Mononuclear cell (primary cell): ENCODE measurements at regions not wholly inside any gene's neighbourhood (a gene's known extent, or its start where the extent isn't known, plus 50 kb on each side); places are given as distances from the start of the nearest gene placed in this dataset.

Experiments
- H3K27me3 ChIP-seq: 2 replicates; pipeline ENCODE4 v1.6.0; 2011; ENCODE audit warnings: low read length, control low read depth; ENCODE audit not compliant: insufficient read depth
- H3K4me1 ChIP-seq: 2 replicates; pipeline ENCODE4 v1.5.1; 2011; ENCODE audit warnings: mild to moderate bottlenecking, low read length, control low read depth; ENCODE audit not compliant: insufficient read depth
- H3K4me3 ChIP-seq: 2 replicates; pipeline ENCODE4 v1.5.1; 2011; ENCODE audit warnings: mild to moderate bottlenecking, low read length, moderate library complexity
- H3K9me3 ChIP-seq: 2 replicates; pipeline ENCODE4 v1.5.1; 2011; ENCODE audit warnings: low read depth, mild to moderate bottlenecking, control low read depth, low read length

DNA sequence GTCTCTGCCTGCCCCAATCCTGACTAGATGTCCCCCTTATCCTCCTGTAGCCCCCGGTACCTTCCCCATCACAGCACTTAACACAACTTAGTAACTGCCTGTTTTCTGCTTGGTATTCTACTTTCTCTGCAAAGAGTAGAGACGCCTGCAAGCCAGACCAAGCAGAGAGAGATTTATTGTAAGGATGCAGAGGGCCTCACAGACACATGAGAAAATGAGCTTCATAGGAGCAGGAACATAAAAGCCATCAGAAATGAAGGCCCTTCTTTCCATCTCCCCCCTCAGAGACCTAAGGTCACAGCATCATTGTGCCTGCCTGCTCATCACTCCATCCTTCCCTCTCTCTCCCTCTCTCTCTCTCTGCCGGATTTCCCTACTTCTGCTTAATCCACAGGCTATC lies 305.7 kb upstream of the NOCT start:
- no peak overlapping the region for H3K4me3 ChIP-seq
- H3K9me3 ChIP-seq = no peaks in the 10 kb centered on the region
- no peaks in the 10 kb centered on the region for H3K27me3 ChIP-seq
- H3K4me1 ChIP-seq = no peaks in the 10 kb centered on the region

DNA sequence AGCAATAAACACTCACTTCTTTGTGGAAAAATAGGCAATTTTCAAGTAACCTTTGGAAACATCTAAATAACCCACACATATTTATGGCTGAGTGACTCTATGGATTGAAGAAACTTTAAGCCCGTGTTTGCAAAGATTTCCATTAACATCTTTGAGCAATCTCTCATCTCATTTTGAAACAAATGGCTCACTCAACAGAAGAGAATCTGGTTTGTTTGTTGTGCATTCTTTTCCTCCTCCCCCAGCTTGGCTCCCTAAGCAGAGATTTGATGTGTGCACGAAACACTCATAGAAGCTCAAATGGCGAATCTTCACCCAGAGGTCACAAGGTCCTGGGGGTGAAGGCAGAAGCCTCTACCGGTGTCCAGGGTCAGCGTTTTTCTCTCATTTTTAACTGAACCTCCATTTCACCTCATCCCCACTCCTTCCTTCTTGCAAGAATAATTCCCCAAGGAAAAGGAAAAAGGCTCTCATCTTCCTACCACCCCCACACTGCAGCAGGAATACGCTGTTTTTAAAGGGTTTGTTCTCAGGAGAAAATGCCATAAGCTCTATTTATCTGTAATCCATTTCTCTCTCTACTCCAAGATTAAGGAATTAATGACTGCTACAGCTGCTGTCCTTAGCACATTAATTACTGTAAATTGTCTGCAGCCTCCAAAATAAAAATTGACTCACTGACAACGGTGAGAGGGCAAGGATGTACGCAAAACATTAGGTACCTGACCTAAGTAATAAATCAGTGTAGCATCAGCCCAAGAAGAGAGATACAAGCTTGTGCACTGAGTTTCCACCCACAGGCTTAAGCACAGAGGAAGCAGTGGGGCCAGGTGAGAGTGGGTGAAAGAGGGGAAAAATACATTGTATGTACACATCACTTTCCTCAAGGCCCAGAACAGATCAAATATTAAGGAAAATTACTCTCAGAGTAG lies 307.6 kb upstream of the NOCT start:
- no peak overlapping the region for H3K4me3 ChIP-seq
- no peaks in the 10 kb centered on the region for H3K9me3 ChIP-seq
- no peaks in the 10 kb centered on the region for H3K27me3 ChIP-seq
- H3K4me1 ChIP-seq = no peaks in the 10 kb centered on the region

DNA sequence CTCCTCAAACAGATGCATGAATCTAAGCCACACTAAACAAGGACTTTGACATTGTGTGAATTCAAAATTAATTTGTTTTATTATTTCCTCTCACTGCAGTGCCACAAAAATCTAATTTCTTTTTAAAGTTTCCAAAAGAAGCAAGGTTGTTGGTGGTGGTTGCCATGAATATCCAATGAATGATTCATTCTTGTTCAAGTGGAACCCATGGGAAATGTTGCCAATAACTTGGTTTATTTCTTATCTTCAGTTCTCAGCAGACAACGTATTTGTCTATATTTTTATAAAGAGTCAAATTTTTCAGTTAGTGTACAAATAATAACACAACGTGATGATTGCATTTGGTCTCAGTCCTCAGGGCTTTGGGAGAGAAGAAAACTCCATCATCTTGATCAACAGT lies 309.4 kb upstream of the NOCT start:
- H3K4me1 ChIP-seq = no peaks in the 10 kb centered on the region
- H3K4me3 ChIP-seq = no peak overlapping the region
- H3K27me3 ChIP-seq = no peaks in the 10 kb centered on the region
- H3K9me3 ChIP-seq = no peaks in the 10 kb centered on the region

DNA sequence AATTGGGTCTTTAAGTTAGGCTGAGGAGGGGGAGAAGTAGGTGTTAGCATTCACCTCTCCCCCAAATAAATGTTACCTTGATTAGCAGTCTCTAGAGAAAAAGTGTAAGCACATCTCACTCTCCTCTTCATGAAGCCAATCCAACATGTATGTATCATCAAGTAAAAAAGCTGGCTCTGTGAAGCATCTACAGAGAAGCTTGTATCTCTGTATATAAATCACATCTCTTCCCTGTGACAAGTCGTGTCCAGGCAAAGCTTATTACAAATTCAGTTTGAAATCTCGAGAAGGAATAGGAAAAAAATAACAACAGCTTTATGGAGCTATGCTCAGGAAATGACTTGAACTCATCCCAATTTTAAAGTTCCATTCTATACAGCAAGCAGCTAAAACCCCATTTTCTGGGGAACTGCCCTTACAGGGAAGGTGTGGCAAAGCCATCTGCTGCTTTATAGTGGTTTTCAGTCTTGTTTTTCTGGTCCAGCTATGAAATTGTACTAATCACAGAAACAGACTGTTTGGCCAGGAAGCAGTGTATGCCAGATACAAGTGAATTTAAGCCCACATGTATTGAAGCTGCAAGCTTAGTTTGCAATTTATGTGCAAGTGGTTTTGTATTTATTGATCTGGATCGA lies 313.3 kb upstream of the NOCT start:
- H3K27me3 ChIP-seq = no peaks in the 10 kb centered on the region

DNA sequence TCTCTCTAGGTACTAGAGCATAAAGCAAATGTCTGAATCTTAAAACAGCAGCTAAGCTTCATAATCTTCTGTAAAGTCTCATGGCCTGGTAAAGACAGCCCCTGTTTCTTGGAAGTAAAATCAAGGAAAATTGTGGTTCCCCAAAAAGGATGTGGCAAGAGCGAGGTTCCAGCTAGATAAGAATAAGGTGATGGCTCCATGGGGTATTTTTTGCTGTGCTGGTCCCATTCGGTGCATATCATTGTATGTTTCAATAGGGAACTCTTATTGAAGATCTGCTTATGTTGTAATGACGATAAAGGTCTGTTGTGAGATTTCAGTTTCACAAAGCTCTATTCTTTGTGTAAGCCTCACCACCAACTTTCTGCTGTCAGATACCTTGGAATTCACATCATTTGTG lies 316.9 kb upstream of the NOCT start:
- no peaks in the 10 kb centered on the region for H3K4me1 ChIP-seq
- no peak overlapping the region for H3K4me3 ChIP-seq
- no peaks in the 10 kb centered on the region for H3K27me3 ChIP-seq
- H3K9me3 ChIP-seq = no peaks in the 10 kb centered on the region

More for the DNA sequence above, 313.3 kb upstream of the NOCT start:
- H3K9me3 ChIP-seq = no peaks in the 10 kb centered on the region
- H3K4me3 ChIP-seq = no peak overlapping the region
- no peaks in the 10 kb centered on the region for H3K4me1 ChIP-seq

DNA sequence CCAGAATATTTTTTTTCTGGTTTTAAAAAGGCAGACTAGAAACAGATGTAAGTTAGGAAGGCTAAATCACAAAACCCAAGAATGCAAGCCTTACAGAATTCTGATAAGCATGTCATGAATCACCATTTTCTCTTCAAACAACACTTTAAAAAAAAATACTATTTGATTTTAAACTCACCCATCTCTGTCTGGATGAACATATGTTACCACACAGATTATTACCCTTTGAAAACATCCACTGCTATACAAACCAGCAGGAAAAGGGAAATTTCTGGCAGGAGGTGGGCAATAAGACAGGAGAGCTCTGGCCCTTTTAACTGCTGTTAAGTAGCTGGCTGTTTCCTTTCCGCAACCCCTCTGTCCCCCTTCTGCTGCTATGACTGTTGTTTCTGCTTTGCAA lies 317.7 kb upstream of the NOCT start:
- no peaks in the 10 kb centered on the region for H3K9me3 ChIP-seq
- H3K27me3 ChIP-seq = no peaks in the 10 kb centered on the region
- no peak overlapping the region for H3K4me3 ChIP-seq
- no peaks in the 10 kb centered on the region for H3K4me1 ChIP-seq

DNA sequence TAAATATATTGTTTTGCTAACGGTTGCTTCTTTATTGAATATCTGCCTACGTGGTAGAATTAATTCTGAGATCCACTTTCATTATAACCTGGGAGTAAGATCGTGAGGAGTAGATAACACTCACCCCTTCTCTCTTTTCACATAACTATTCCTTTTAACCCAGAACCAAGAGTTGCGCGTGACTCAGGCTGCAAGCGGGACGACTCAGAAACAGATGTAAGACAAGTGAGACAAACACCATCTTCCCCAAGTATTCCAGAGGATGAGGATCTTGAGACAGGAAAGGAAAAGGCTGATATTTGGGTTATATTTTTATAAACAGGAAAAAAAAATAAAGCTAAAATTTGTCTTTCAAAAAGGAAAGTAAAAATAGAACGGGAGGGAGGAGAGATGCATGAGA lies 318.8 kb upstream of the NOCT start:
- H3K4me3 ChIP-seq = no peak overlapping the region
- H3K27me3 ChIP-seq = no peaks in the 10 kb centered on the region
- H3K9me3 ChIP-seq = no peaks in the 10 kb centered on the region
- H3K4me1 ChIP-seq = no peaks in the 10 kb centered on the region

DNA sequence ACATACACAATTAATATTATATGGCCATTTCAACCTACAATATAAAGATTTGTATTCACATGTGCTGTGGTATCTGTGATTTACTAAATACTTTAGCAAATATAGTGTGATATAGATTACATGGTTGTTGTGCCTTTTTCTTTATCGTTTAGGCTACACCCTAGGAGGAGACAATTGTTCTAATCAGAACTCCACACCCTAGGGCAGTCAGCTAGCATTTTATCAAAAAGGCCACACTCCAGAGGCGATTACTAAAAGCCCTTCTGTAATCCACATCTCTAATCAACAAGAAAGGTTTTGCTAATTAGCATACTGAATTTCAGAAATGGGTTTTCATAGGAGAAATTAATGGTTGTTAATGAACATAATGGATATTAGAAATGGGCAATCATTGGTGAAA lies 319.5 kb upstream of the NOCT start:
- Histone ChIP-seq H3K4me3 (no peak overlapping the region), H3K27me3 (no peaks in the 10 kb centered on the region), H3K4me1 (no peaks in the 10 kb centered on the region), H3K9me3 (no peaks in the 10 kb centered on the region)

DNA sequence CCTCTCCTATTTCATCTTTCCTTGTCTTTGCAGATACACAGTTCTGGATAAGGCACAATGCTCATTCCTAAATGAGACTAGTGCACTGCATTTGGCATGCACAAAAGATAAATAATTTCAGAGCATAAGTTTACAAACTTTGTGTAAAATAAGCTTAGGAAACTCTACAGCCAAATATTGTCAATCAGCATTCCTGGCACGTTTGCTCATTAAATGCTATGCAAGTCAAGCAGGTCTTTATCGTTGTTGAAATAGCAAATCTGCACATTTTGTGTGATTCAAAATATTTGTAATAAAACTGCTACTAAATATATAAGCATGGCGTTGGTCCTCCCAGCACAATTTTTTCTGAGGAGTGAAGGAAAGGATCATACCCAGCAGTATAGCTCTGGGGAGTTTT lies 322.1 kb upstream of the NOCT start:
- Histone ChIP-seq H3K4me3 (no peak overlapping the region), H3K27me3 (no peaks in the 10 kb centered on the region)

DNA sequence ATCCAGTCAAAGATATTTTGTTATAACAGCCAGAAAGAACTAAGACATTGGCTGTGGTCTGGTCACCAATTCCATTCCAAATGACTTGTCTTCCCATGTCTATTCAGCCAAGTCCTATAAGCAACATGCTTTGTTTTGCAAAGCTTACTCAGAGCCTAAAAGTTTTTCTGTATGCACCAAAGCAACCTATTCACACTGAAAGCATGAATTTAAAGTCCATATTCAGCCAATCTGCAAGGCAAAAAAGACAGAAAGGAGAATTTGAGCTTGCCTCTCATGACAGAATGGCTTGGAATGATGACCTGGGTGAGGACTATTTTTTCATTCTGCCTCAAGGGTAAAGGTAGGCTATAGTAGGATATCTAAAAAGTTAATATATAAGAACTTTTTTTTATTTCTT lies 323.2 kb upstream of the NOCT start:
- H3K4me3 ChIP-seq = no peak overlapping the region
- H3K27me3 ChIP-seq = no peaks in the 10 kb centered on the region
- no peaks in the 10 kb centered on the region for H3K9me3 ChIP-seq
- H3K4me1 ChIP-seq = no peaks in the 10 kb centered on the region

More for the DNA sequence above, 322.1 kb upstream of the NOCT start:
- Histone ChIP-seq H3K9me3 (no peaks in the 10 kb centered on the region), H3K4me1 (no peaks in the 10 kb centered on the region)

DNA sequence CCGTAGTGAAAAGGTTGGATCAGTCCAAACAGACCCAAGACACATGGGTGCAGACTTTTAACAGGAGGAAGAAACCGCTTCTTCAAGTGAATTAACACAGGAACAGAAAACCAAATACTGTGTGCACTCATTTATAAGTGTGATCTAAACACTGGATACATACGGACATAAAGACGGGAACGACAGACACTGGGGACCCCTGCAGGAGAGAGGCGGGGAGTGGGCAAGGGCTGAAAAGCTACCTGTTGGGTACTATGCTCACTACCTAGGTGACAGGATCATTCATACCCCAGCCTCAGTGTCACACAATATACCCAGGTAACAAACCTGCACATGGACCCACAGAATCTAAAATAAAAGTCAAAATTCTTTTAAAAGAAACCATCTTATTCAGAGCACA lies 326.0 kb upstream of the NOCT start:
- H3K4me3 ChIP-seq = no peak overlapping the region
- no peaks in the 10 kb centered on the region for H3K27me3 ChIP-seq
- H3K9me3 ChIP-seq = no peaks in the 10 kb centered on the region
- H3K4me1 ChIP-seq = no peaks in the 10 kb centered on the region

DNA sequence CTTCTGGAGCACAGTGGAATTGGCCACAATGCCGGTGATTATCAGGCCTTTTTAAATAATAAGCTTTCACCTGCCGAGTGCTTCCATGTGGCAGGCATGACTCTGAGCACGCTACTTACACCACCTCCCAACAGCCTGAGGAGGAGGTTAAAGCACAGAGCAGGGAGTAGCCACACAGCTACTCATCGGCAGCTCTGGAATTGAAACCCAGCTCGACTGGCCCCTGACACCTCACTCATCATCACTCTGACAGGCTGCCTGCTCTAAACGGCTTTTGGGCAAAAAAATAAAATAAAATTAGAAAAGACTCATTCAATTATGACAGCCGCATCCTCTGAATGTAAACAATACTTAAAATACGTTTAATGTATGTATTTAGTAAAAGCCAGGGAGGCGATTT lies 326.4 kb upstream of the NOCT start:
- Histone ChIP-seq H3K9me3 (no peaks in the 10 kb centered on the region), H3K4me3 (no peak overlapping the region), H3K4me1 (no peaks in the 10 kb centered on the region), H3K27me3 (no peaks in the 10 kb centered on the region)

DNA sequence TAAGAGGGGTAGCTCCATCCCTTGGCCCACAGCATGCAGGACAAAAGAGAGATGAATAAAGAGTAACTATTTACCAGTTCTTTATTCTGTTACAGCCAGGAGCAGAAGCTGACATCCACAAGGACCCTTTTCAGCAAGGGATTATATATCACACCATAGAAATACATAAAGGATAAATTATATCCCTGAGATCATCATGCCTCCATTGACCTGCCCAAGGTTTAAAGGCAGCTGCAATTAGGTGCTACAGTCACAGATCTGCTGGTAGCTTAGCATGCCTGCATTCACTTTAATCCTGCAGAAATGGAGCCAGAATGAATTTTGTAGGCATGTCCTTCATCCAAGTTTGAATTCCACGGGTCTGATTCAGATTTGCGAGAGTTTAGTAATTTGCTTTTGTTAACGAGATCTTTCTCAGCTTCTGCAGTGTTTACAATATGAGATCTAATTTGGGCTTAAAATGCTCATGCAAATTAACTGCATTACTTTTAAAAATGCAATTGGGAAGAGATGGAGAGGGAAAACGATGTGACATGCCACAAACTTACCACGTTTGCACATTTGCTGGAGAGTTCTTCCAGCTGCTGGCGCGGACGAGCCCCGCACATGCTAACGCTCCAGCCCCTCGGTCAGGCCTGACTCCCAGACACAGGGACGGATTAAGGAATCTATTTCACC lies 327.0 kb upstream of the NOCT start:
- Histone ChIP-seq H3K4me1 (no peaks in the 10 kb centered on the region), H3K4me3 (no peak overlapping the region), H3K27me3 (no peaks in the 10 kb centered on the region), H3K9me3 (no peaks in the 10 kb centered on the region)

DNA sequence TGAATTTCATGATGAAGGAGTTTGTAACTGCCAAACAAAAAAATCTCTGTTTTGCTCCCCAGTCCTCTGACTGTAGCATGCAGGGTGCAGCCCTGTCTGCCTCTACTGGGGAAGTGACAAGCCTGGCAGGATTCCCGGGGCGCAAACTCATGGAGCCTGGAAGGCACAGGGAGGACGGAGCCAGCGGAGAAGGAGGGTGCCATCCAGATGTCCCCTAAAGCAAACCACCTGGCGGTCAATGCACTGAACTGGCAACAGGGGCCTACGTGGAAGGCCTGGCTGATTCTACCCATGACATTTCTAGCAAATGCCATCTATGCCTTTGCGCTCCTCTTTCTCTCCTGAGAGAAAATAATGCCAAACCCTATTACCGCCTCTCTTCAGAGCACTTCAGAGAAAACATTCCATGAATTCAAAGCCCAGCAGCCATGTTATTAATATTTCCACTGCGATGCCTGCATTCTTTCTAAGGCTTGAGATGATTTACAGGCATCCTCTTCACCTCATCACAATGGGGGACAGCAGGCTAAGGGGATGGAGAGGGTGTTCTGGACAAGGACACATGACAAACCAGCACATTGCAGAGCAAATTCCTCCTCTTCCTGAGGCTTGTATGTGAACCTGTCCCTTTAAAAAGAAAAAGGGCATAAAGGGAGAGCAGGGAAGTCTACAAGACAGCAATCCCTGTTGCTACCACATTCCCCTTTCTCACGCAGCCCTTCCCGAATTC lies 329.3 kb upstream of the NOCT start:
- Histone ChIP-seq H3K27me3 (peaks cover 4% of the 10 kb centered on the region), H3K4me3 (no peak overlapping the region), H3K4me1 (no peaks in the 10 kb centered on the region), H3K9me3 (no peaks in the 10 kb centered on the region)

DNA sequence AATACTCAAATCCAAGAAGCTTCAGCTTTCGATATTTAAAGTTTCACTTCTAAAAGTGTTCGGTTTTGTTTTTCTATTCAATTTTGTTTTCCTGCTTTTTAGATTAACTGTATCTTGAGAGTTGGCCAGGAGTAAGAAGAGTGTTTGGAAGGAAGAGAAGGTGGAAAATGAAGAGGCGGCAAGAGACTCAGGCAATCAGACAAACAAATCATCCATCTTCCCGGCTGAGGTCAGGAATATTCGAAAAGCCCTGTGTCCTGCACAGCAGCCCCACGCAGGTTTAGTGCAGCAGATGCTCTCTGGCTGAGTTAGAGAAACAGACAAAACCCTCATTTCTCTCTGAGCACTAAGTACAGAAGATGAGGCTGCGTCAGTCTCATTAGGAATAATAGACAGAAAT lies 330.3 kb upstream of the NOCT start:
- H3K4me1 ChIP-seq = no peaks in the 10 kb centered on the region
- H3K4me3 ChIP-seq = no peak overlapping the region
- peaks cover 6% of the 10 kb centered on the region for H3K27me3 ChIP-seq
- H3K9me3 ChIP-seq = no peaks in the 10 kb centered on the region
